Osteoblast (primary cell): ENCODE measurements at regions not wholly inside any gene's neighbourhood (a gene's known extent, or its start where the extent isn't known, plus 50 kb on each side); places are given as distances from the start of the nearest gene placed in this dataset.

ENCODE experiments used
- DNase-seq: peaks from one replicate; pipeline ENCODE4 v3.0.0; 2011; ENCODE audit warnings: low spot score, mixed read lengths; ENCODE audit not compliant: insufficient read length; ENCODE audit errors: missing footprints
- H2AFZ ChIP-seq: 2 replicates; pipeline ENCODE4 v1.6.0; 2011; ENCODE audit warnings: mild to moderate bottlenecking, low read length
- H3K27ac ChIP-seq: 2 replicates; pipeline ENCODE4 v1.5.1; 2011; ENCODE audit warnings: mild to moderate bottlenecking, low read depth, low read length, moderate library complexity
- H3K27me3 ChIP-seq: 2 replicates; pipeline ENCODE4 v1.6.0; 2012; ENCODE audit warnings: mild to moderate bottlenecking, control low read depth, inconsistent platforms, low read length, moderate library complexity; ENCODE audit not compliant: insufficient read depth
- H3K36me3 ChIP-seq: 2 replicates; pipeline ENCODE4 v1.5.1; 2011; ENCODE audit warnings: mild to moderate bottlenecking, low read length, control low read depth, moderate library complexity; ENCODE audit not compliant: insufficient read depth
- H3K4me1 ChIP-seq: 2 replicates; pipeline ENCODE4 v1.5.1; 2011; ENCODE audit warnings: mild to moderate bottlenecking, low read length, control low read depth, moderate library complexity; ENCODE audit not compliant: insufficient read depth
- H3K4me2 ChIP-seq: 2 replicates; pipeline ENCODE4 v1.6.0; 2011; ENCODE audit warnings: mild to moderate bottlenecking, low read length; ENCODE audit not compliant: insufficient read depth
- H3K4me3 ChIP-seq: fragments of 200-600 bp; sonication (generic); 3 replicates; pipeline ENCODE4 v1.5.1; 2012; ENCODE audit warnings: mild to moderate bottlenecking, low read length, inconsistent platforms; ENCODE audit not compliant: insufficient read depth
- H3K79me2 ChIP-seq: 2 replicates; pipeline ENCODE4 v1.6.0; 2012; ENCODE audit warnings: mild to moderate bottlenecking, low read length, control low read depth, inconsistent platforms; ENCODE audit not compliant: insufficient read depth
- H3K9me3 ChIP-seq: 2 replicates; pipeline ENCODE4 v1.5.1; 2011; ENCODE audit warnings: low read depth, low read length, control low read depth
- H4K20me1 ChIP-seq: 2 replicates; pipeline ENCODE4 v1.6.0; 2012; ENCODE audit warnings: mild to moderate bottlenecking, low read length, control low read depth; ENCODE audit not compliant: insufficient read depth
- TF ChIP-seq, protein P1 (sequence below): IDR thresholded peaks from 2 replicates; pipeline ENCODE4 v1.5.1; 2011; ENCODE audit warnings: mild to moderate bottlenecking, low read depth, low read length, moderate library complexity; ENCODE audit errors: extremely low read depth

DNA sequence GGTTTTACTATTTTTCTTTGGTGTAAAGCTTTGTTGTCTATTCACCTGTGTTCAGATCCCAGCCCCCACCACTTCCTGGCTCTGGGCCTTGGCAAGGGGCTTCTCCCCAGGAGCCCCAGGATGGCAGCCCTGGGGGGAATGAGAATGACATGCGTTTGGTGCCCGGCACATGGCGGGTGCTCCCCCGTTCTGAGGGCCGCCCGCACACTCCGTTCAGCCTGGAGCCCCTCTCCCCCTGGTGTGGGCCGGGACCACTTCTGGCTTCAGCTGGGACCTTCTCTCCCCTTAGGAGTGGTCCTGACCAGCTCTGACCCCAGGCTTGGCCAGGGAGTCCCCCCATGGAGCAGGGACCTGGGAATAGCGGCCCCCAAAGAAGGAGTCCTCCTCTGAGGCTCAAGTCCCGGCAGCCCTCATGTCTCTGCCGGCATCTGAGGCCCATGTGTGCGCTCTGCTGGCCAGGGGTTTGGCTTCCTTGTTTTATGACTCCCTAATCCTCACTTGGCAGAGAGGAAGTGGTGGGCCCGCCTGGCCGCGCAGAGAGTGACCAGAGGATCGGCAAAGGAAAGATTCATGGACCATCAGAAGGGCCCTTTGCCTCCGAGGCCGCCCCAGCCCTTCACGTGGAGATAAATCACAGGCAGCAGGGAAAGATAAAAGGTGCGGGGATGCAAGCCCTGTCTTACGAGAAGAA, 57.0 kb upstream of the LMX1B start:
- Histone ChIP-seq H3K79me2 (no peaks in the 10 kb centered on the region), H3K4me1 (no peaks in the 10 kb centered on the region), H3K9me3 (no peaks in the 10 kb centered on the region), H3K4me3 (no peak overlapping the region), H4K20me1 (peaks cover 2% of the 10 kb centered on the region), H3K27ac (no peak overlapping the region), H3K27me3 (peaks cover 29% of the 10 kb centered on the region), H3K4me2 (no peak overlapping the region), H2AFZ (no peak overlapping the region), H3K36me3 (no peaks in the 10 kb centered on the region)
- DNase-seq = peak; percentile 36
- TF ChIP-seq, protein P1, sequence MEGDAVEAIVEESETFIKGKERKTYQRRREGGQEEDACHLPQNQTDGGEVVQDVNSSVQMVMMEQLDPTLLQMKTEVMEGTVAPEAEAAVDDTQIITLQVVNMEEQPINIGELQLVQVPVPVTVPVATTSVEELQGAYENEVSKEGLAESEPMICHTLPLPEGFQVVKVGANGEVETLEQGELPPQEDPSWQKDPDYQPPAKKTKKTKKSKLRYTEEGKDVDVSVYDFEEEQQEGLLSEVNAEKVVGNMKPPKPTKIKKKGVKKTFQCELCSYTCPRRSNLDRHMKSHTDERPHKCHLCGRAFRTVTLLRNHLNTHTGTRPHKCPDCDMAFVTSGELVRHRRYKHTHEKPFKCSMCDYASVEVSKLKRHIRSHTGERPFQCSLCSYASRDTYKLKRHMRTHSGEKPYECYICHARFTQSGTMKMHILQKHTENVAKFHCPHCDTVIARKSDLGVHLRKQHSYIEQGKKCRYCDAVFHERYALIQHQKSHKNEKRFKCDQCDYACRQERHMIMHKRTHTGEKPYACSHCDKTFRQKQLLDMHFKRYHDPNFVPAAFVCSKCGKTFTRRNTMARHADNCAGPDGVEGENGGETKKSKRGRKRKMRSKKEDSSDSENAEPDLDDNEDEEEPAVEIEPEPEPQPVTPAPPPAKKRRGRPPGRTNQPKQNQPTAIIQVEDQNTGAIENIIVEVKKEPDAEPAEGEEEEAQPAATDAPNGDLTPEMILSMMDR = no peak

DNA sequence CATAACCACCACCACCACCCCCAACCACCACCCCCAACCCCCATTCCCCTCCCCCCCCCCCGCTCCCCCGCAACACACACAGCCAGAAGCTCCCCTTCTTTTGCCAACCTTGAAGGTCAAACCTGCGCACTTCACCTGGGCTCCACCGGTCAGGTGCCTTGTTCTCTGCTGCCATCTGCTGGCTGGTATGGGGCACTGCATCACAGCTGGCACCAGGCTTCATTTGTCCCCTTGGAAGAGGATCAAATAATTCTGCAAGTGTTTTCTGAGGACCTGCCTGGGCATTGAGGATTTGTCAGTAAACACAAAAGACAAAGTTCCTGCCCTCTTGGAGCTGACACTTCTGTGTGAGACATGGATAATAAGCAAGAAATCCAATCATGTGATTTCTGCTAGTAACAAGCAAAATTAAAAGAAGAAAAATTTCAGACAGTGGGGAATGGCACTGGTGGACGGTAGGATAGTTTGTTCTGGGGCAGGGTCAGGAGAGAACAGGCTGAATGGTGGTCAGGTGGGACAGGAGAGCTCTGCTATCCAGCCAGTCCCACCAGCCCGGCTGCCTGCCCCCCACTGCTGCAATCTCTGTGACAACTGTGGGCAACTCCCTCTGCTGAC, 55.6 kb upstream of the LMX1B start:
- TF ChIP-seq, protein P1 = peak; percentile 93
- H3K9me3 ChIP-seq = no peaks in the 10 kb centered on the region
- H3K4me2 ChIP-seq = no peak overlapping the region
- H3K4me3 ChIP-seq = no peak overlapping the region
- no peak overlapping the region for H3K27ac ChIP-seq
- H3K36me3 ChIP-seq = no peaks in the 10 kb centered on the region
- peaks cover 39% of the 10 kb centered on the region for H3K27me3 ChIP-seq
- peak; percentile 92 for DNase-seq
- no peaks in the 10 kb centered on the region for H3K4me1 ChIP-seq
- no peaks in the 10 kb centered on the region for H3K79me2 ChIP-seq
- peaks cover 2% of the 10 kb centered on the region for H4K20me1 ChIP-seq
- H2AFZ ChIP-seq = no peak overlapping the region

DNA sequence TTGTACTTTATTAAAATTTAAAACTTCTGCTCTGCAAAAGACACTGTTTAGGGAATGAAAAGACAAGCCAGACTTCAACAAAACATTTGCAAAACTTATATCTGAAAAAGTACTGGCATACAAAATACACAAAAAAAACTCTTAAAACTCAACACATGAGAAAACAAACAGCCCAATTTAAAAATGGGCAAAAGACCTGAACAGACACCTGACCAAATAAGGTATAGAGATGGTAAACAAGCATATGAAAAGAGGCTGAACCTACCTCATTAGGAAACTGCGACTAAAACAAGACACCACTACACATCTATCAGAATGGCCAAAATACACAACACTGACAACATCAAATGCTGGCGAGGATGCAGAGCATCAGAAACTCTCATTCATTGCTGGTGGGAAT, 54.4 kb upstream of the LMX1B start:
- no peak for DNase-seq
- Histone ChIP-seq H3K4me1 (no peaks in the 10 kb centered on the region), H3K9me3 (no peaks in the 10 kb centered on the region)

DNA sequence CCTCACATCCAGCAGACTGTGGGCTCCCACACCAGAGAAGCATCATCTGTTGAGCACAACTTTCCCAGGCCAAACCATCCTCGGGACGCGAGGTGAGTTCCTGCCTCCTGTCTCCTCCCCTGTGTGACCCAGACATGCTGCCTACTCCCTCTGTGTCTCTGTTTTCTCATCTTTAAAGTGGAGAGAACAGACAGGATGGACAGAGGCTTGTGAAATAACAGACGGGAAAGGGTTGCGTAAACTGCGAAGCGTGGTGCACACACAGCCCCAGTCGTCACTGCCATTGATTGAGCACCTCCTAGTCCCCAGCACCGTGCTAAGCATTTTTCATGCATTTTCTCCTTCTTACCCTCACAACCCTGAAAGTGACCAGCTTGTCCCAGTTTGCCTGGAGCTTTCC, 52.1 kb upstream of the LMX1B start:
- H3K79me2 ChIP-seq = no peaks in the 10 kb centered on the region
- peak; percentile 10 for DNase-seq
- TF ChIP-seq, protein P1 = no peak
- no peaks in the 10 kb centered on the region for H3K36me3 ChIP-seq
- H4K20me1 ChIP-seq = peaks cover 2% of the 10 kb centered on the region
- H3K4me1 ChIP-seq = no peaks in the 10 kb centered on the region
- no peaks in the 10 kb centered on the region for H3K9me3 ChIP-seq
- H3K27me3 ChIP-seq = peaks cover 57% of the 10 kb centered on the region
- no peak overlapping the region for H3K27ac ChIP-seq
- no peak overlapping the region for H2AFZ ChIP-seq
- no peak overlapping the region for H3K4me2 ChIP-seq
- no peak overlapping the region for H3K4me3 ChIP-seq

More for the DNA sequence above, 54.4 kb upstream of the LMX1B start:
- H3K4me2 ChIP-seq = no peak overlapping the region
- no peak overlapping the region for H3K27ac ChIP-seq
- H4K20me1 ChIP-seq = peaks cover 2% of the 10 kb centered on the region
- H3K27me3 ChIP-seq = peaks cover 50% of the 10 kb centered on the region
- H3K4me3 ChIP-seq = no peak overlapping the region
- H3K36me3 ChIP-seq = no peaks in the 10 kb centered on the region
- H3K79me2 ChIP-seq = no peaks in the 10 kb centered on the region
- no peak overlapping the region for H2AFZ ChIP-seq
- TF ChIP-seq, protein P1 = no peak
